ENCODE measurements at regions not wholly inside any gene's neighbourhood (a gene's known extent, or its start where the extent isn't known, plus 50 kb on each side); places are given as distances from the start of the nearest gene placed in this dataset.

DNA sequence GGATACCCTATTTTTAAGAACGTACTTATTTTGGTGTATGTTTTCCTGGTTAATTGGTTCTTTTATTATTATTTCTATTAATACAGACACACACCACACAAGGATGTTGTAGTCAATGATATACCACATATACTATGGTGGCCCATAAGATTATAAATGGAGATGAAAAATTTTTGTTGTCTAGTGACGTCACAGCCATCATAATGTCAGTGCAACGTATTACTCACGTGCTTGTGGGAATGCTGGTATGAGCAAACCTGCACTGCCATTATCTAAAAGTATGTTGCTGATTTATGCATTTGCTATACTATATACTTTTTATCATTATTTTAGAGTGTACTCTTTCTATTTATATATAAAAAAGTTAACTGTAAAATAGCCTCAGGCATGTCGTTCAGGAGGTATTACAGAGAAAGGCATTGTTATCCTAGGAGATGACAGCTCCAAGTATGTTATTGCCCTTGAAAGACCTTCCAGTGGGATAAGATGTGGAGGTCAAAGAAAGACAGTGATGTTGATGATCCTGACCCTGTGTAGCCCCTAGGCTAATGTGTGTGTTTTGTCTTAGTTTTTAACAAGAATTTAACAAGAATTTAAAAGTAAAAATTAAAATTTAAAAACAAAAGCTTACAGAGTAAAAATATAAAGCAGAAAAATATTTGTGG is 65.6 kb upstream of the SGCD start:
- no peak for DNase-seq (ENCODE audit: low read depth in 2 of 2)

DNA sequence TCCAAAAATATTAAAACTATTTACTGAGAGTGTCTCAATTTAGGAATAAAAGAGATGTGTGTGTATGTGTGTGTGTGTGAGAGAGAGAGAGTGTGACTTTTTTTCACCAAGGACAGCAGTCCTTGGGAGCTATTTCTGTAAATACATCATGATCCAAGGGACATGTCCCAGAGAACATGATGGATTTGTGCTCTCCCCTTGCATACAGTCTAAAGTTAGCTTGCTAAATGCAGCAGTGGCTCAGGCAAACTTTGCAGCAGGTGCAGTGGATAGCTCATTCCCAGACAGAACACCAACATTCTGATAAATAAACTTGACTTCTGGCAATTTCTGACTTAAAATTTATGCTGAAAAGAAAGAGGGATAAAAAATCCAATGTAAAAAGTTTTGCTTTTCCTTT is 55.4 kb upstream of the SGCD start:
- DNase-seq (ENCODE audit: low read depth in 2 of 2) = no peak

DNA sequence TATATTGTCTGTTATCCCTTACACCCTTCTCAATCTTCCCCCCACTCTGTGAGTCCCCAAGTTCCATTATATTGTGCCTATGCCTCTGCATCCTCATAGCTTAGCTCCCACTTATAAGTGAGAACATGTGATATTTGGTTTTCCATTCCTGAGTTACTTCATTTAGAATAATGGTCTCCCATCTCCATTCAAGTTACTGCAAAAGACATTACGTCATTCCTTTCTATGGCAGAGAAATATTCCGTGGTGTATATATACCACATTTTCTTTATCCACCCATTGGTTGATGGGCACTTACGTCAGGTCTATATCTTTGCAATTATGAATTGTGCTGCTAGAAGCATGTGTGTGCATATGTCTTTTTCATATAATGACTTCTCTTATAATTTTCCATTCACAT is 54.8 kb upstream of the SGCD start:
- DNase-seq (ENCODE audit: low read depth in 2 of 2) = no peak

- no peak for DNase-seq (ENCODE audit: low read depth in 2 of 2)
Observed at GRCh38 chr5:156273325-156273724, 53.6 kb upstream of the SGCD start.

GRCh38 chr5:156274453-156274852 is 52.5 kb upstream of the SGCD start:
- no peak for DNase-seq (ENCODE audit: low read depth in 2 of 2)

Measured in stimulated activated CD8-positive, alpha-beta memory T cell treated with anti-CD3 and anti-CD28 coated beads, Interleukin-2, amount 100 ng/mL, for 48 hours (primary cell).